Uterus (tissue), 3 donors: ENCODE measurements at regions not wholly inside any gene's neighbourhood (a gene's known extent, or its start where the extent isn't known, plus 50 kb on each side); places are given as distances from the start of the nearest gene placed in this dataset.

ENCODE experiments used
- DNase-seq, 2 donors: peaks; one replicate each; pipeline ENCODE4 v3.0.0-alpha.2; 2019 to 2020
- H3K27ac ChIP-seq, 2 donors: fragments of 200-600 bp; sonication (generic); 1 replicate in 1 of 2; 2 replicates in 1 of 2; pipeline ENCODE4 v1.5.1; 2016 to 2018
- H3K27me3 ChIP-seq, 2 donors: fragments of 200-600 bp; sonication (generic); one replicate each; pipeline ENCODE4 v1.5.1; 2018 to 2019; ENCODE audit warnings: control low read depth in 1 of 2
- H3K36me3 ChIP-seq, 2 donors: fragments of 200-600 bp; sonication (generic); one replicate each; pipeline ENCODE4 v1.5.1; 2019; ENCODE audit warnings: control low read depth in 1 of 2
- H3K4me1 ChIP-seq, 2 donors: fragments of 200-600 bp; sonication (generic); one replicate each; pipeline ENCODE4 v1.5.1; 2018 to 2019; ENCODE audit warnings: control low read depth in 1 of 2
- H3K4me3 ChIP-seq, 2 donors: fragments of 200-600 bp; sonication (generic); 1 replicate in 1 of 2; 2 replicates in 1 of 2; pipeline ENCODE4 v1.5.1; 2018 to 2019; ENCODE audit warnings: mild to moderate bottlenecking in 1 of 2
- H3K9me3 ChIP-seq, 2 donors: fragments of 200-600 bp; sonication (generic); one replicate each; pipeline ENCODE4 v1.5.1; 2019; ENCODE audit warnings: control low read depth in 1 of 2
- CTCF ChIP-seq, 4 experiments: fragments of 200-600 bp in 2 of 4; fragments of 450-650 bp in 2 of 4; sonication (generic) in 2 of 4; IDR thresholded peaks; one replicate each; pipeline ENCODE4 v1.5.1; 2016 to 2019; ENCODE audit warnings: antibody characterized with exemption in 4 of 4, mild to moderate bottlenecking in 2 of 4, moderate library complexity in 1 of 4
- POLR2A ChIP-seq, 2 donors: fragments of 450-650 bp; IDR thresholded peaks; one replicate each; pipeline ENCODE4 v1.6.1; 2016; ENCODE audit warnings: antibody characterized with exemption in 2 of 2, mild to moderate bottlenecking in 1 of 2, moderate library complexity in 1 of 2
- intact Hi-C: fragments of 100-400 bp; cut with DNase I; formaldehyde crosslinking; loops from one replicate; pipeline ENCODE4 v1.15.1; 2023; ENCODE audit warnings: low total_unique reads
- donor health status: DM: yes; HTN: yes; CAD: no.

DNA sequence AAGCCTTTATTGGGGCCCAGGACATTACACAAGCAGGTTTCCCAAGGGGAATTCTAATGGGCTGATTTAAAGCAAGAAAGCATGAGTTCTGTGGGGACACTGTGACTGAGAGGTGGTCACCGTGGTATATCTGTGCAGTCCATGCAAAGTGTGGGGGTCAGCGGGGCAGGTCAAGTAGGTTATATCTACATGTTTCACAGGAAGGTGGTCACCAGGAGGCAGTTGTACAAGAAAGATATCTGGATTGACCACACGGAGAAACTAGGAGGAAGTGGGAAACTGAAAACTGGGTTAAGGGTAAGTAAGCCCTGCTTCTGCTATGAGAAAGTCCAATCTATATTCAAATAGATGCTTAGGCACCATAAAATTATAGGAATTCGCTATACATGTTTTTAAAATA lies 77.8 kb upstream of the CNOT2 start:
- H3K36me3 ChIP-seq, result no peaks in the 10 kb centered on the region
- no peaks in the 10 kb centered on the region for H3K9me3 ChIP-seq
- intact Hi-C loops, result no loop called here
- no peaks in the 10 kb centered on the region for H3K27me3 ChIP-seq
- DNase-seq, result no peak
- no peak overlapping the region for H3K27ac ChIP-seq
- no peak for TF ChIP-seq CTCF (IDR thresholded peaks at IDR 0.05)
- no peak for TF ChIP-seq POLR2A (IDR thresholded peaks at IDR 0.05)
- H3K4me1 ChIP-seq, result no peaks in the 10 kb centered on the region
- H3K4me3 ChIP-seq, result no peak overlapping the region

DNA sequence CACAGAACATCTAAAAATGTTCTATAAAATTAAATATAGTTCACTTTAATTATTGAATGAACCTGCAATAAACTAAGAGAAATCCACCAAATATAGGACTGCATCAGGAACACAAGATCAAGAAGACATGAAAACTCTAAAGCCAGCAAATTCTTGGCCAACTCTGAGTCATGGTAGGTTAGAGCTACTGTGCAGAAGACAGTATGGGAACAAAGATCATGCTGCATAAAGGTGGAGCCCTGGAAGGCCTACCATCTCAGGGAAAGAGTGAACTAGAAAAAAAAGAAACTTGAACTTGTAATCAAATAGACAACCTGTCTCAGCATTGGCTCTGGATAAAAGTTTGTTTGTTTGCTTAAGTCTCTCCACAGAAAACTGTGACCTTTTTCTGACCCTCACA lies 66.9 kb upstream of the CNOT2 start:
- TF ChIP-seq CTCF (IDR thresholded peaks at IDR 0.05) (no peak), POLR2A (IDR thresholded peaks at IDR 0.05) (no peak)
- H3K9me3 ChIP-seq, result no peaks in the 10 kb centered on the region
- H3K4me3 ChIP-seq, result no peak overlapping the region
- intact Hi-C loops, result no loop called here
- no peaks in the 10 kb centered on the region for H3K27me3 ChIP-seq
- H3K36me3 ChIP-seq, result no peaks in the 10 kb centered on the region
- DNase-seq, result no peak
- no peak overlapping the region for H3K27ac ChIP-seq
- no peaks in the 10 kb centered on the region for H3K4me1 ChIP-seq

GRCh38 chr12:70177631-70178030 lies 65.6 kb upstream of the CNOT2 start:
- H3K36me3 ChIP-seq, result no peaks in the 10 kb centered on the region
- no peak overlapping the region for H3K4me3 ChIP-seq
- H3K9me3 ChIP-seq, result no peaks in the 10 kb centered on the region
- no peaks in the 10 kb centered on the region for H3K4me1 ChIP-seq
- intact Hi-C loops, result no loop called here
- H3K27ac ChIP-seq, result no peak overlapping the region
- TF ChIP-seq POLR2A (IDR thresholded peaks at IDR 0.05), result no peak
- TF ChIP-seq CTCF (IDR thresholded peaks at IDR 0.05), result no peak
- DNase-seq, result no peak
- no peaks in the 10 kb centered on the region for H3K27me3 ChIP-seq

GRCh38 chr12:70178038-70178437 lies 65.2 kb upstream of the CNOT2 start:
- intact Hi-C loops, result no loop called here
- Histone ChIP-seq H3K27ac (no peak overlapping the region), H3K36me3 (no peaks in the 10 kb centered on the region), H3K4me3 (no peak overlapping the region), H3K4me1 (no peaks in the 10 kb centered on the region), H3K9me3 (no peaks in the 10 kb centered on the region), H3K27me3 (no peaks in the 10 kb centered on the region)
- DNase-seq, result no peak
- TF ChIP-seq CTCF (IDR thresholded peaks at IDR 0.05), result no peak
- no peak for TF ChIP-seq POLR2A (IDR thresholded peaks at IDR 0.05)

GRCh38 chr12:70180130-70180529 lies 63.1 kb upstream of the CNOT2 start:
- H3K4me3 ChIP-seq, result no peak overlapping the region
- H3K27ac ChIP-seq, result no peak overlapping the region
- intact Hi-C loops, result no loop called here
- TF ChIP-seq POLR2A (IDR thresholded peaks at IDR 0.05), result no peak
- H3K4me1 ChIP-seq, result no peaks in the 10 kb centered on the region
- H3K27me3 ChIP-seq, result no peaks in the 10 kb centered on the region
- no peak for DNase-seq
- H3K9me3 ChIP-seq, result no peaks in the 10 kb centered on the region
- no peaks in the 10 kb centered on the region for H3K36me3 ChIP-seq

- intact Hi-C loops, result no loop called here
- H3K36me3 ChIP-seq, result no peaks in the 10 kb centered on the region
- TF ChIP-seq POLR2A (IDR thresholded peaks at IDR 0.05) (no peak), CTCF (IDR thresholded peaks at IDR 0.05) (no peak)
These were observed 57.9 kb upstream of the CNOT2 start for GRCh38 chr12:70185301-70185700.

More at GRCh38 chr12:70185301-70185700, 57.9 kb upstream of the CNOT2 start:
- H3K4me3 ChIP-seq, result no peak overlapping the region
- DNase-seq, result no peak
- no peaks in the 10 kb centered on the region for H3K4me1 ChIP-seq
- no peaks in the 10 kb centered on the region for H3K27me3 ChIP-seq
- H3K27ac ChIP-seq, result no peak overlapping the region
- no peaks in the 10 kb centered on the region for H3K9me3 ChIP-seq
